IMR-90 (cell line): ENCODE measurements at regions not wholly inside any gene's neighbourhood (a gene's known extent, or its start where the extent isn't known, plus 50 kb on each side); places are given as distances from the start of the nearest gene placed in this dataset.

Source experiments
- ATAC-seq: fragments of 200-7000 bp; cut with Tn5 transposase; 2 replicates; pipeline ENCODE4 v1.9.1; 2020; ENCODE audit warnings: low read depth, mild to moderate bottlenecking, moderate library complexity
- BruUV-seq: library from RNA; stranded (reverse); fragments of 400-500 nt; replicated peaks from 2 replicates; lab custom pipeline; 2021; lab: Mats Ljungman, UMichigan
- CTCF ChIA-PET: fragments of 300-600 bp; formaldehyde crosslinking; extraction: SDS; loops from one replicate; lab custom pipeline; 2021; ENCODE audit warnings: antibody characterized with exemption; lab: Yijun Ruan, JAX
- POLR2A ChIA-PET: fragments of 300-600 bp; sonication (Branson Sonifier 250); formaldehyde crosslinking; loops from one replicate; lab custom pipeline; 2022; ENCODE audit warnings: antibody characterized with exemption; ENCODE audit not compliant: unreplicated experiment; lab: Charles Lee
- DNase-seq: peaks from one replicate; pipeline ENCODE4 v3.0.0; 2013
- H2AFZ ChIP-seq: replicated peaks from 2 replicates; pipeline ENCODE3; 2013; ENCODE audit warnings: low read length, mild to moderate bottlenecking; ENCODE audit not compliant: poor library complexity
- H2AK5ac ChIP-seq: 2 replicates; pipeline ENCODE4 v1.6.1; 2013; ENCODE audit warnings: low read depth, low read length, inconsistent platforms
- H2AK9ac ChIP-seq: replicated peaks from 2 replicates; pipeline ENCODE3; 2013; ENCODE audit warnings: mild to moderate bottlenecking, low read depth, low read length, moderate library complexity; ENCODE audit not compliant: poor library complexity
- H2BK120ac ChIP-seq: 2 replicates; pipeline ENCODE4 v1.6.1; 2013; ENCODE audit warnings: low read depth, low read length, inconsistent platforms
- H2BK15ac ChIP-seq: 3 replicates; pipeline ENCODE4 v1.6.1; 2013; ENCODE audit warnings: low read depth, low read length, inconsistent platforms
- H2BK20ac ChIP-seq: 2 replicates; pipeline ENCODE4 v1.6.1; 2013; ENCODE audit warnings: low read depth, mild to moderate bottlenecking, inconsistent platforms, low read length, moderate library complexity
- H2BK5ac ChIP-seq: 2 replicates; pipeline ENCODE4 v1.6.1; 2013; ENCODE audit warnings: mild to moderate bottlenecking, low read depth, low read length, inconsistent platforms; ENCODE audit not compliant: poor library complexity, severe bottlenecking
- H3K14ac ChIP-seq: replicated peaks from 2 replicates; pipeline ENCODE4 v1.6.1; 2013; ENCODE audit warnings: low read depth, low read length, inconsistent platforms
- H3K18ac ChIP-seq: 2 replicates; pipeline ENCODE4 v1.6.1; 2013; ENCODE audit warnings: low read depth, low read length, control low read depth
- H3K23ac ChIP-seq: 2 replicates; pipeline ENCODE4 v1.6.1; 2013; ENCODE audit warnings: low read depth, low read length, inconsistent platforms
- H3K27ac ChIP-seq: 2 replicates; pipeline ENCODE4 v1.5.1; 2013; ENCODE audit warnings: mild to moderate bottlenecking, control low read depth, low read length; ENCODE audit not compliant: insufficient read depth
- H3K27me3 ChIP-seq: 2 replicates; pipeline ENCODE4 v1.6.1; 2013; ENCODE audit warnings: low read length; ENCODE audit not compliant: control insufficient read depth, insufficient read depth
- H3K36me3 ChIP-seq: 2 replicates; pipeline ENCODE4 v1.6.1; 2013; ENCODE audit warnings: low read length, mixed read lengths; ENCODE audit not compliant: control insufficient read depth, insufficient read depth
- H3K4ac ChIP-seq: 2 replicates; pipeline ENCODE4 v1.6.1; 2013; ENCODE audit warnings: low read depth, low read length, inconsistent platforms
- H3K4me1 ChIP-seq: 2 replicates; pipeline ENCODE4 v1.6.1; 2013; ENCODE audit warnings: low read length, mixed read lengths; ENCODE audit not compliant: control insufficient read depth, insufficient read depth
- H3K4me2 ChIP-seq: 2 replicates; pipeline ENCODE4 v1.6.1; 2013; ENCODE audit warnings: low read depth, mild to moderate bottlenecking, control low read depth, low read length, moderate library complexity
- H3K4me3 ChIP-seq: 2 replicates; pipeline ENCODE4 v1.5.1; 2013; ENCODE audit warnings: low read depth, mild to moderate bottlenecking, control low read depth, low read length, moderate library complexity; ENCODE audit not compliant: insufficient read depth
- H3K56ac ChIP-seq: 2 replicates; pipeline ENCODE4 v1.6.1; 2013; ENCODE audit warnings: low read length, inconsistent platforms; ENCODE audit not compliant: insufficient read depth; ENCODE audit errors: extremely low read depth
- H3K79me1 ChIP-seq, 2 experiments: 2 replicates each; pipeline ENCODE4 v1.6.1; 2013; ENCODE audit warnings: low read length in 2 of 2, inconsistent platforms in 1 of 2, low read depth in 1 of 2
- H3K9ac ChIP-seq: 2 replicates; pipeline ENCODE4 v1.6.1; 2013; ENCODE audit warnings: low read depth, low read length, control low read depth
- H3K9me1 ChIP-seq: 2 replicates; pipeline ENCODE4 v1.6.1; 2013; ENCODE audit warnings: low read length, inconsistent platforms; ENCODE audit not compliant: insufficient read depth
- H3K9me3 ChIP-seq: 2 replicates; pipeline ENCODE4 v1.6.1; 2013; ENCODE audit warnings: low read length; ENCODE audit not compliant: control insufficient read depth, insufficient read depth
- H4K20me1 ChIP-seq: 2 replicates; pipeline ENCODE4 v1.6.1; 2013; ENCODE audit warnings: low read length, inconsistent platforms; ENCODE audit not compliant: insufficient read depth
- H4K5ac ChIP-seq: 2 replicates; pipeline ENCODE4 v1.6.1; 2013; ENCODE audit warnings: mild to moderate bottlenecking, low read depth, low read length, control low read depth
- H4K8ac ChIP-seq, 2 experiments: 2 replicates each; pipeline ENCODE4 v1.6.1; 2013; ENCODE audit warnings: low read depth in 2 of 2, low read length in 2 of 2, control low read depth in 1 of 2, inconsistent platforms in 1 of 2
- H4K91ac ChIP-seq: 2 replicates; pipeline ENCODE4 v1.6.1; 2013; ENCODE audit warnings: low read depth, low read length, inconsistent platforms; ENCODE audit not compliant: insufficient read depth
- CHD1 ChIP-seq: IDR thresholded peaks from 2 replicates; pipeline ENCODE4 v1.6.1; 2012; ENCODE audit warnings: low read depth, low read length, improper control_type of control experiment
- CTCF ChIP-seq: conservative IDR thresholded peaks from 2 replicates; pipeline ENCODE4 v1.5.1; 2012; ENCODE audit warnings: mild to moderate bottlenecking, low read depth, low read length, improper control_type of control experiment
- NFE2L2 ChIP-seq: fragments of 150-350 bp; IDR thresholded peaks from 2 replicates; pipeline ENCODE4 v1.6.1; 2016; ENCODE audit warnings: low read depth, mild to moderate bottlenecking, low read length
- WGBS, 2 experiments: methylation state at CpG; one replicate each; pipeline versions ENCODE4 v1.1.5 to v1.1.7; 2013; ENCODE audit warnings: missing lambda C conversion rate in 2 of 2; ENCODE audit not compliant: insufficient read length in 1 of 2; ENCODE audit errors: extremely low coverage in 2 of 2; 5-methylcytosine and 5-hydroxymethylcytosine counted together
- dilution Hi-C: fragments of 300-500 bp; cut with HindIII; formaldehyde crosslinking; loops from one replicate; pipeline ENCODE4 v1.14.3; 2018; ENCODE audit warnings: low sequenced_read_pairs; ENCODE audit not compliant: unreplicated experiment
- in situ Hi-C: fragments of 300-500 bp; cut with MboI; formaldehyde crosslinking; loops from 3 replicates; pipeline ENCODE4 v1.14.3; 2019; ENCODE audit warnings: low sequenced_read_pairs, inconsistent platforms, mixed read lengths
- intact Hi-C: fragments of 100-400 bp; cut with micrococcal nuclease; formaldehyde crosslinking; loops from 2 replicates; pipeline ENCODE4 v1.10.0; 2022

GRCh38 chr6:150715133-150715532 lies 115.4 kb downstream of the PLEKHG1 start:
- TF ChIP-seq NFE2L2 = no peak
- no peak for TF ChIP-seq CHD1
- no peak for TF ChIP-seq CTCF
- CTCF ChIA-PET = interaction anchor here (0.7 kb wide), 1 partner anchor 36 kb away, joined by 6 read pairs; no protein-coding TSS in a partner anchor
- Histone ChIP-seq H3K14ac (no peak overlapping the region), H2BK120ac (no peak overlapping the region), H3K56ac (no peak overlapping the region), H3K79me1 (no peaks in the 10 kb centered on the region), H2AFZ (no peak overlapping the region), H2AK5ac (no peak overlapping the region), H3K9ac (no peak overlapping the region), H3K9me1 (no peaks in the 10 kb centered on the region), H4K5ac (no peak overlapping the region), H2BK15ac (no peak overlapping the region), H4K91ac (no peak overlapping the region), H3K9me3 (no peaks in the 10 kb centered on the region), H3K4ac (no peak overlapping the region), H3K4me1 (no peaks in the 10 kb centered on the region; the same call in 1 of the 2 replicates), H3K23ac (no peak overlapping the region), H2AK9ac (no peak overlapping the region), H3K18ac (no peak overlapping the region), H3K27me3 (0 out of 2 replicates have a peak, but pooled peaks cover 2% of the 10 kb centered on the region), H4K20me1 (no peaks in the 10 kb centered on the region), H3K36me3 (no peaks in the 10 kb centered on the region), H4K8ac (no peak overlapping the region), H2BK5ac (no peak overlapping the region), H3K4me3 (no peak overlapping the region), H3K27ac (no peak overlapping the region), H3K4me2 (no peak overlapping the region), H2BK20ac (no peak overlapping the region)
- WGBS, 2 experiments = 80% methylated on average over 1 of the region's 7 CpGs; no CpG with 5 or more reads in 1 of the 2 experiments
- dilution Hi-C loops (no loop called here), intact Hi-C loops (no loop called here), in situ Hi-C loops (no loop called here)
- ATAC-seq = no peak
- no peak for DNase-seq
- POLR2A ChIA-PET = no interaction called here
- BruUV-seq = no TSS peak
